HG03457 (cell line): ENCODE measurements at regions not wholly inside any gene's neighbourhood (a gene's known extent, or its start where the extent isn't known, plus 50 kb on each side); places are given as distances from the start of the nearest gene placed in this dataset.

Experiments
- ATAC-seq: cut with Tn5 transposase; IDR thresholded peaks from one replicate; pipeline ENCODE4 v1.9.1; 2021; ENCODE audit warnings: moderate number of reproducible peaks; ENCODE audit not compliant: unreplicated experiment

DNA sequence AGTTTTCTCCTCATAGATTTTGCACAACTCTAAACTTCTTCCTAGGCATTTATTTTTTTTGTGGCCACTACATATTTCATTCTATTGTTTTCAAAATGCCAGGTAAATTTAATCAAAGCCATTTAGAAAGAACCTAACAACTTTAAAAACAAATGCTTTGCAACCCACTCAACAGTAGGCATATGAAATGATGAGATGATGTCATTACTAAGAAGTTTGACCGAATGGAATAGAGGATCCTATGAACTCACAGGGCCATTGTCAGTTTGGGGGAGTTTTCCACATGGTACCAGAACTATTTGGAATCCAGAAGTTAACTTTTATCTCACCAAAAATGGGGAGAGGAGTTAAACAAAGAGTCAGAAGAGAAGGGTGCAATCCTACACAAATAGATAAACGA lies 100.7 kb upstream of the INHBA start:
- ATAC-seq, result no peak

- no peak for ATAC-seq
Measured at GRCh38 chr7:41796331-41796730, 93.4 kb upstream of the INHBA start.

- ATAC-seq, result no peak
Measured at GRCh38 chr7:41795276-41795833, 92.5 kb upstream of the INHBA start.

- ATAC-seq, result no peak
Measured at GRCh38 chr7:41793556-41793955, 90.7 kb upstream of the INHBA start.

DNA sequence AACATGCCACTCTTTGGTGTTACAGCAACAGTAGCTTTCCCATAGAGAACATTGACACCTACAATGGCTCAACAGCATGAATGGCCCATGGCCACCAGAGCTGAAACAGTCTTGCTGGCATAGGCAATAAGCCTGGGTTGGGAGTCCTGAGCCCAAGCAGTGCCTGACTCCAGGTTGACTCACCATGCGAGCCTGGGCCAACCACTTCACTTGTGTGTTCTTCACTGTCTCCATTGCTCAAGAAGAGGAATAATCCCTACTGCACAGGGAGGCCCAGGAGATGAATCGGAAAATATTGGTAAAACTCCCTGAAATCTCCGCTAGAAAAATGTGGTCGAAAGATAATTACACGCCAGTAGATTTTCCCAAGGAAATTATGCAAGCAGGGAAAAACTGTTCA lies 89.2 kb upstream of the INHBA start:
- no peak for ATAC-seq

DNA sequence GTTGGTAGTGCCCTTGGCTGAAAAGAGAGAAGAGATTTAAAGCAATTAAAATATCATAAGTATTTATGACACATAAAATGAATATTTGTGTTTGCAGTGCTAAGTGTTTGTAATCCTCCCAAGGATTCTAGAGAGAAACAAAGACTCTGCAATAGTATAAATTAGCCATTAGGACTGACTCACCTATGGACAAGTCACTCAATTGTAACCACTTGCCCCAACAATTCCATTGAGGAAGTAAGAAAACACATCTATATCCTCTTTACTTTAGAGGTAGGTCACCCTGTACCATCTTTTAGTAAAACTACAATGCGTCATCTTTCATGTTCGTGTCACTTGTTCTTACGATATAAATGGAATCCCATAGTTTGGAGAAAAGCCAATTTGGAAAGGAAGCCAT lies 85.7 kb upstream of the INHBA start:
- no peak for ATAC-seq

DNA sequence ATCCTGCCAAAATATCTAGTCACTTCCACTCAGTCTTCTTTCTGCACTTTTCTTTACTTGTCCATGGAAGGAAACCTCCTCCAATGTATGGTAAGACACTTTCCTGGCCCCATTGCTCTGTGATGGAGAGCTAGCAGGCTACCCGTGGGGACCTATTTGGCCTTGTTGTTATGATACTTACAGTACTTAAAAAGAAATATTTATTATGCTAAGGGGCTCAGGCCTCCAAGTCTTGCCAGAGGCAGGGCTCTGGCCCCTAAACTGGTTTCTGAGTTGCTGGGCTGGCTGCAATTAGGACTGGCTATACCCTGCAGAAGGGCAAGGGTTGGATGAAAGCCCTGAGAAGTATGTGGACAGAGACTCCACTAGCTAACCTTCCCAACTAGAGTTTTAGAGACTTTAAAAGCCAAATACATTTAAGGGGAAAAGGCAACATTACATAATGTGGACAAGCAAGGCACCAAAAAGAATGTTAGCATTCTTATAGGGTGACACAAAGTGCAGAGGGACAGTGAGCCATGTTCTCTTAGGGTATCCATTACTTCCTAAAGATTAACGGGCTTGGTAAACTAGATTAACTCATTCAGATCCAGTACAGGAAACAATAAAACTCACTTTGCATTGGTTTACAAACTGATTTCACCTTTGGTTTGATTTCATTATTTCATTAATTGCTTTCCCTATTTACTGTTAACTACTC lies 84.9 kb upstream of the INHBA start:
- no peak for ATAC-seq

- ATAC-seq, result no peak
Measured at GRCh38 chr7:41786944-41787343, 84.1 kb upstream of the INHBA start.

GRCh38 chr7:41786404-41786803 lies 83.5 kb upstream of the INHBA start:
- no peak for ATAC-seq

DNA sequence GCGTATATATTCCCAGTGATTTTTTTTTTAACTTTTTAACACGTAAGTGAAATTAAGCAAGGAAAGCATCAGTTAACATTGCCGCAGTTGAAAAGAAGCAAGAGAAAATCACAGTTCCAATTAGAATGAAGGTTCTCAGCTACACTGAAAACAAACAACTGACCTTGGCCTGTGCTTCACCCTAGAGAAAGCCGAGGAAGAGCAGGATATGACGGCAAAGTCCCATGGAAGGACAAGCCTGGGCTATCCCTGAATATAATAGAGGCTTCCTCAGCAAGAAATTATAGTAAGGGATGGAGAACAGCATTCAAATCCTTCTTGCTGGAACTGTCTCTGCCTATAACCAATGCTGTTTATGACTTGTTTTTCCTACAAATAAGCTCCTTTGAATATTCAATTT lies 83.0 kb upstream of the INHBA start:
- no peak for ATAC-seq

GRCh38 chr7:41785265-41785664 lies 82.4 kb upstream of the INHBA start:
- ATAC-seq, result no peak

- ATAC-seq, result no peak
Measured at GRCh38 chr7:41779918-41780317, 77.0 kb upstream of the INHBA start.

- ATAC-seq, result no peak
Measured at GRCh38 chr7:41777894-41778596, 75.2 kb upstream of the INHBA start.

- ATAC-seq, result no peak
Measured at GRCh38 chr7:41774966-41775365, 72.1 kb upstream of the INHBA start.

- ATAC-seq, result no peak
Measured at GRCh38 chr7:41773756-41774155, 70.9 kb upstream of the INHBA start.

DNA sequence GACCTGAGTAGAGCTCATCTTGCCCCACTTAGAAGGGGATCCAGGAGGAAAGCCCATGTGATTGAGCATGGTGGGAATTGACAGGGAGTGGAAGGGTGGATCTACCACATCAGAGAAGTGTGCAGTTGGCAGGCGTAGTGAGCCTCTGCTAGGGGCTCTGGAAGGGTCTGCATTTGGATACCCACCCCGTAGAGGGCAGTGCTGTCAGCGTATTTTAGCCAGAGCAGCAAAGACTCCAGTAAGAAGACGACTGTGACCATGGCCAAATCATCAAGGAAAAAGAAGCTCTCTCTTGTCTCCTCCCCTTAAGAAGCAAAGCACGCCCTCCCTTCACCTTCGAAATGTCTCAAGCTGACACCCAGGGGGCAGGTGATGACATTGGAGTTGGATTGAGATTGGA lies 68.8 kb upstream of the INHBA start:
- ATAC-seq, result no peak

GRCh38 chr7:41769162-41769561 lies 66.3 kb upstream of the INHBA start:
- ATAC-seq, result no peak

GRCh38 chr7:41763626-41764025 lies 60.7 kb upstream of the INHBA start:
- ATAC-seq, result no peak

DNA sequence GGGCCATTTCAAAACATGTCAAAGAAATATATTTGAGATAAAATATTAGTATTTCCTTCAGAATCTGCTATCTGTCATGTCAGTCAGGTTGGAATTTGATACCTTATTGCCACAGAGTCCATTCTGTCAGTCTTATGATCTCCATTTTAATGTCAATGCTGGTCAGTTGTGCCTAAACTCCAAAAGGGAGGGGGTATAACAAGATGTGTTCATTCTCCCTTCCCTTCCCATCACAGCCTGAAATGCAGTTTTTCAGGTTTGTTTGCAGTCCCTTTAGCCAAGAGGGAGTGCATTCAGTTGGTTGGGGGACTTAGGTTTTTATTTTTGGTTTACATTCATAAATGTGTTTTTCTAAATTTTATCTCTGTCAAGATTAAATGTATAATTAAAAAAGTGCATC lies 59.8 kb upstream of the INHBA start:
- no peak for ATAC-seq

DNA sequence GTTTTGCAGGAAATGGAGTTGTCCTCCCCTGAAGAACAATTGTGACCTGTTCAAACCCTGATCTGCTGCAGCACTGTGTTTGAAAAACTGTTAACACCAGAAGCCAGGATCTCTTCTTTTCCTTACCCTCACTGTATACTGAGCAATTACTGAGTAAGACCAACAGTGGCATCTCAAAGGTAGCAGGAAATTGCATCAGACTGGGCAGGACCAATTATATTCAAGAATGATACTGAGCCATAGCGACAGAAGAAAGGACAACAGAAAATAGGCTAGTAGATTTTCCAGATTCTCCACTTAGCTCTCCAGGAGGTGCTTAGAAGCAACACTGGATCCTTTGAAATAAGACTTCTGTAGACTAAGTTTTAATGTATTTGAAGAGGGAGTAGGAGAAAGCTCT lies 57.4 kb upstream of the INHBA start:
- ATAC-seq, result no peak

DNA sequence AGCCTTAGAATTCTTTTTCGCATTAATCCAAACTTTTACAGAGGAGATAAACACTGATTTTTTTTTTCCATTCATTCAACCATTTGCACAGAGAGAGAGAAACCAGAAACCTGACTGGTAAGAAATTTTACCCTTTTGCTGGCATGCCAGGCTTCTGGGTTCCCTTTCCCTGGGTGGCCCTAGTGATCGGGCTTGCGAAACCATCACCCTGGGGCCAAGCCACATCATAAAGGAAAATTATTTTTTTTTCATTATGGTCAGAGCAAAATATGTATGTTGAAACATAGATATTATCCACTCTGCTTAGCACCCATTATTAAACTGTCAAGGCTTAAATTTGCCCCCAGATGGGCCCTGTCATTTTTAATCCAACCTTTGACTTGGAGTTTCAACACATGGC lies 55.4 kb upstream of the INHBA start:
- ATAC-seq, result no peak

DNA sequence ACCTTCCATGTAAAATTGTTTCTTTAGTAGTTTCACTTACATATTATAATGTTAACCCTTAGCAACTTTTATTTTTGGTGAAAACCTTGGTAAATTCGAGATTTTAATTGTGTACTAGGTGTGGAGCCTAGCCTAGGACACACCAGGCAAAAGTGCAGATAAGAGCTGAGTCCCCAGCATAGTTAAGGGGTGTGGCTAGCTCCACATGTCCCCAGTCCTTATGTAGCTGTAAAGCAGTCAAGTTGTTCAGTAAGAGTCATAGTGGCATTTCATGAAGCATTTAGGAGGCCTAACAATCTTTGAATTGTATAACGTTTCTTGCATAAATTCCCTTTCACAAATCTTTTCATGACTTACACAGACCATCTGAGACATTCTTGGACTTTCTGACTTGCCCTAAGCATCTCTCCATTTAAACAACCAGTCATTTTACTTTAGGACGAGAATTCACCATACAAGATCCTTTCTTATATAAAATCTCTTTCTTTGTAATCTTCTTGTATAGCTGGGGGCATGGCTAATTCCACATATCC lies 53.8 kb upstream of the INHBA start:
- no peak for ATAC-seq
